HG02870 (cell line): ENCODE measurements at regions not wholly inside any gene's neighbourhood (a gene's known extent, or its start where the extent isn't known, plus 50 kb on each side); places are given as distances from the start of the nearest gene placed in this dataset.
"Not testable (repeated sequence)": the region's sequence is repeated elsewhere in the genome, so short reads cannot be mapped to it uniquely, and the experiment has no call there.

Experiments
- ATAC-seq: cut with Tn5 transposase; IDR thresholded peaks from one replicate; pipeline ENCODE4 v1.9.1; 2021; ENCODE audit warnings: mild to moderate bottlenecking, moderate library complexity; ENCODE audit not compliant: unreplicated experiment

GRCh38 chr7:8314566-8314965, 52.6 kb upstream of the ICA1 start:
- no peak for ATAC-seq

GRCh38 chr7:8319115-8319514, 57.1 kb upstream of the ICA1 start:
- no peak for ATAC-seq

- no peak for ATAC-seq
These were observed 58.2 kb upstream of the ICA1 start for GRCh38 chr7:8320174-8320573.

- no peak for ATAC-seq
These were observed 59.3 kb upstream of the ICA1 start for GRCh38 chr7:8321312-8321711.

- no peak for ATAC-seq
These were observed 60.7 kb upstream of the ICA1 start for GRCh38 chr7:8322667-8323066.

GRCh38 chr7:8325067-8325466, 63.1 kb upstream of the ICA1 start:
- no peak for ATAC-seq

GRCh38 chr7:8327199-8327598, 65.2 kb upstream of the ICA1 start:
- no peak for ATAC-seq

- no peak for ATAC-seq
These were observed 76.2 kb upstream of the ICA1 start for GRCh38 chr7:8338206-8338605.

- ATAC-seq, result no peak
These were observed 81.6 kb upstream of the ICA1 start for GRCh38 chr7:8343556-8343955.

GRCh38 chr7:8347395-8347794, 85.4 kb upstream of the ICA1 start:
- not testable (repeated sequence) for ATAC-seq

GRCh38 chr7:8351654-8352053, 81.8 kb upstream of the NXPH1 start:
- not testable (repeated sequence) for ATAC-seq

GRCh38 chr7:8353991-8354390, 79.4 kb upstream of the NXPH1 start:
- no peak for ATAC-seq

GRCh38 chr7:8354503-8354902, 78.9 kb upstream of the NXPH1 start:
- ATAC-seq, result no peak

- no peak for ATAC-seq
These were observed 77.3 kb upstream of the NXPH1 start for GRCh38 chr7:8356071-8356470.

- no peak for ATAC-seq
These were observed 75.9 kb upstream of the NXPH1 start for GRCh38 chr7:8357536-8357935.

- peak; percentile 53 for ATAC-seq
These were observed 72.8 kb upstream of the NXPH1 start for GRCh38 chr7:8360564-8361153.

GRCh38 chr7:8362723-8363369, 70.6 kb upstream of the NXPH1 start:
- ATAC-seq, result no peak

- ATAC-seq, result no peak
These were observed 69.9 kb upstream of the NXPH1 start for GRCh38 chr7:8363407-8364015.

GRCh38 chr7:8365499-8366110, 67.8 kb upstream of the NXPH1 start:
- ATAC-seq, result no peak

- ATAC-seq, result not testable (repeated sequence)
These were observed 65.4 kb upstream of the NXPH1 start for GRCh38 chr7:8368007-8368406.

- no peak for ATAC-seq
These were observed 61.7 kb upstream of the NXPH1 start for GRCh38 chr7:8371742-8372141.

- ATAC-seq, result no peak
These were observed 59.6 kb upstream of the NXPH1 start for GRCh38 chr7:8373851-8374250.
